GM21447 (cell line): ENCODE measurements at regions not wholly inside any gene's neighbourhood (a gene's known extent, or its start where the extent isn't known, plus 50 kb on each side); places are given as distances from the start of the nearest gene placed in this dataset.
"Not testable (repeated sequence)": the region's sequence is repeated elsewhere in the genome, so short reads cannot be mapped to it uniquely, and the experiment has no call there.

Experiments used
- ATAC-seq: cut with Tn5 transposase; IDR thresholded peaks from one replicate; pipeline ENCODE4 v1.9.1; 2021; ENCODE audit not compliant: unreplicated experiment

GRCh38 chr2:155908567-155908966, 424.0 kb downstream of the NR4A2 start:
- no peak for ATAC-seq

GRCh38 chr2:155907211-155907610, 425.3 kb downstream of the NR4A2 start:
- ATAC-seq: no peak

GRCh38 chr2:155905657-155906056, 426.9 kb downstream of the NR4A2 start:
- ATAC-seq: no peak

- no peak for ATAC-seq
Measured at GRCh38 chr2:155904720-155905119, 427.8 kb downstream of the NR4A2 start.

GRCh38 chr2:155902635-155903034, 429.9 kb downstream of the NR4A2 start:
- ATAC-seq: no peak

GRCh38 chr2:155895016-155895415, 437.5 kb downstream of the NR4A2 start:
- no peak for ATAC-seq

- ATAC-seq: not testable (repeated sequence)
Measured at GRCh38 chr2:155880382-155880781, 452.1 kb downstream of the NR4A2 start.

- ATAC-seq: not testable (repeated sequence)
Measured at GRCh38 chr2:155879900-155880299, 452.6 kb downstream of the NR4A2 start.

GRCh38 chr2:155872396-155872795, 460.1 kb downstream of the NR4A2 start:
- ATAC-seq: no peak

GRCh38 chr2:155871940-155872339, 460.6 kb downstream of the NR4A2 start:
- ATAC-seq: no peak

GRCh38 chr2:155867564-155867963, 465.0 kb downstream of the NR4A2 start:
- no peak for ATAC-seq

- ATAC-seq: no peak
Measured at GRCh38 chr2:155866477-155866876, 466.0 kb downstream of the NR4A2 start.

- no peak for ATAC-seq
Measured at GRCh38 chr2:155852156-155852555, 480.4 kb downstream of the NR4A2 start.

- no peak for ATAC-seq
Measured at GRCh38 chr2:155846259-155846658, 486.3 kb downstream of the NR4A2 start.

- ATAC-seq: no peak
Measured at GRCh38 chr2:155844461-155844860, 488.1 kb downstream of the NR4A2 start.

- ATAC-seq: no peak
Measured at GRCh38 chr2:155842103-155842502, 490.4 kb downstream of the NR4A2 start.

GRCh38 chr2:155841442-155841841, 491.1 kb downstream of the NR4A2 start:
- no peak for ATAC-seq

GRCh38 chr2:155840661-155841060, 491.9 kb downstream of the NR4A2 start:
- no peak for ATAC-seq

- no peak for ATAC-seq
Measured at GRCh38 chr2:155839991-155840390, 492.5 kb downstream of the NR4A2 start.

- no peak for ATAC-seq
Measured at GRCh38 chr2:155839436-155839835, 493.1 kb downstream of the NR4A2 start.

GRCh38 chr2:155836439-155836838, 496.1 kb downstream of the NR4A2 start:
- no peak for ATAC-seq

GRCh38 chr2:155830817-155831579, 501.5 kb downstream of the NR4A2 start:
- no peak for ATAC-seq

GRCh38 chr2:155830351-155830750, 502.2 kb downstream of the NR4A2 start:
- no peak for ATAC-seq
